D721Med (cell line): ENCODE measurements at regions not wholly inside any gene's neighbourhood (a gene's known extent, or its start where the extent isn't known, plus 50 kb on each side); places are given as distances from the start of the nearest gene placed in this dataset.

Source experiments
- DNase-seq: peaks from one replicate; pipeline ENCODE4 v3.0.0; 2011; ENCODE audit warnings: low spot score; ENCODE audit not compliant: insufficient read length
- FAIRE-seq: peaks from 2 replicates; lab custom pipeline; 2011; peaks lifted over from hg19 to GRCh38; lab: Jason Lieb, UNC
- CTCF ChIP-seq: IDR thresholded peaks from 2 replicates; pipeline ENCODE4 v1.5.1; 2012; ENCODE audit warnings: mild to moderate bottlenecking, control low read depth; ENCODE audit not compliant: insufficient read depth; ENCODE audit errors: missing control alignments

DNA sequence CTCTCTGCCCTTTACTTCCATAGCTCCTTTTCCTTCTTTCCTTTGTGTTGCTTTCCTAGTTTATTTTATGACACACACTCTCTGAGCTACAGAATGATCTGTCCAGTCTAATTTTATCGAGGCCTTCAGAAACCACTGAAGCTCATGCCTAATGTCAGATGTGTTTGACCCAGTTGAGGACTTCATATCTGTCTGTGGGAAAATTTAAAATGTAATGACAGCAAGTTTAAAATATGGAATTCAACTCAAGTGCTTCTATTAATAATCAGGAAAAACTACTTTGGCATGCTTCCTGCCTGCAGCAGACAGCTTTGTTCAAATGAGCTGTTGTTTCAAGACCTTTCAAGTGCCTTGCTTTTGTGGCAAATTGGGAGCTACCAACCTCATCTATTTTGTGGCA is 261.8 kb upstream of the MTNR1B start:
- no peak for TF ChIP-seq CTCF
- FAIRE-seq (no peak), DNase-seq (no peak)

GRCh38 chr11:92709329-92709728 is 260.1 kb upstream of the MTNR1B start:
- FAIRE-seq: no peak
- no peak for TF ChIP-seq CTCF
- no peak for DNase-seq

DNA sequence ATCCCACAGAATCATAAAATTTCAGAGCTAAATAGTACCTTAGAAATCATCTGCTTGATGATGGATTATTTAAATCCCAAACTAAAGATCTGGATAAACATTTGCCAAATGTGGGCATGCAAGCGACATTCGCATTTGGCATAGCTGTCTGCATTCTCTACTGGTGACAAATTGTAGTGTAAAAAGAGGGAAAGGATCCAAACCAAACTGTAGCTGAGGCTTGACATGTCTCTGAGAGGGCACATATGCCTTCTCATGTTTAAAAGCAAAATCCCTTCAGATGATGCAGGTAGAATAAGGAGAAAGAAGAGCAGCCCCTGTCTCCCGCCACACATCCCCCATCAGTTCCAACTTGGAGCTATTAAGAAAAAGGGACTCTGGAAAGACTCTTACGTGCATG is 257.5 kb upstream of the MTNR1B start:
- DNase-seq (no peak), FAIRE-seq (no peak)
- TF ChIP-seq CTCF: no peak

DNA sequence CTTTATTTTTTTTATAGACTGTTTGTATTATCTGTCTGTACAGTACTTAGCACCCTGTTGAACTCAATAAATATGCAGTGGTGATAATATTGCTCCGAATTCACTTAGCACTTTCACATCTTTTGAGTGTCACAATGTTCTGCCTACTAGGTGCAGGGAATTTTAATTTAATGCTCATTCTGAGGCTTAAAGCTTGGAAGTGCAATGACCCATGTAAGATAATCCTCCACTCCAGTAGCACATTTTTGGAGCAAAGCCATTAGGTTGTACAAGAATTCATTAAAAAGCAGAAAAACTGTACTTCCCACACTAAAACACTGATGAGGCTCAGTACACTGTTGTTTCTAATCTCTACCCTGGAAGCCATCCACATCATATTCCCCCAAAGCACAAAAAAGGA is 255.3 kb upstream of the MTNR1B start:
- DNase-seq (no peak), FAIRE-seq (no peak)
- TF ChIP-seq CTCF: no peak

GRCh38 chr11:92717240-92717639 is 252.2 kb upstream of the MTNR1B start:
- no peak for FAIRE-seq
- TF ChIP-seq CTCF: no peak
- DNase-seq: no peak

GRCh38 chr11:92720385-92720784 is 249.1 kb upstream of the MTNR1B start:
- no peak for TF ChIP-seq CTCF
- DNase-seq (no peak), FAIRE-seq (no peak)

DNA sequence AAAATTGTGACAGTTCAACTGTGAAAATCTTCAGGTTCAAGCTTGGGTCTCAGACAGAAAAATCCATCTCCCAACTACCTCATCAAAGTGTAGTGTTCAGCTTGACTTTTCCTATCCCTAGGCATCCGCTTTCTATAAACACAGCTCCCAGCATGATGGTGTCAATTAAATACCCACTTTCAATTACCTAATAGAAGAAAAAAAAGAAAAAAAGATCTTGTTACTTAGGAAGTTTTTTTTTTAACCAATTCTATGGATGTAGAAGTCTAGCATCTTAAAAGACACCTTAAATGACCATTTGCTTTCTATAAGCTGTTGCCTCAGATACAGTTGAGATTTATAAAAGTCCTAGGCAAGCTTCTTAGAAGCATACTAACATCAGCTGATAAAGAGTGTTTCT is 244.1 kb upstream of the MTNR1B start:
- no peak for DNase-seq

More for the DNA sequence above, 244.1 kb upstream of the MTNR1B start:
- TF ChIP-seq CTCF: no peak
- no peak for FAIRE-seq
